PC-3 (cell line): ENCODE measurements at regions not wholly inside any gene's neighbourhood (a gene's known extent, or its start where the extent isn't known, plus 50 kb on each side); places are given as distances from the start of the nearest gene placed in this dataset.

Source experiments
- ATAC-seq: fragments of 200-7000 bp; cut with Tn5 transposase; 2 replicates; pipeline ENCODE4 v1.9.1; 2020; ENCODE audit warnings: mild to moderate bottlenecking, moderate library complexity
- BruUV-seq: library from RNA; stranded (reverse); fragments of 400-500 nt; replicated peaks from 2 replicates; lab custom pipeline; 2021; lab: Mats Ljungman, UMichigan
- CTCF ChIA-PET: fragments of 300-600 bp; sonication (Branson Sonifier 250); formaldehyde crosslinking; loops from one replicate; lab custom pipeline; 2022; ENCODE audit warnings: antibody characterized with exemption; lab: Charles Lee
- POLR2A ChIA-PET: fragments of 300-600 bp; sonication (Branson Sonifier 250); formaldehyde crosslinking; loops from one replicate; lab custom pipeline; 2022; ENCODE audit warnings: antibody characterized with exemption; ENCODE audit not compliant: unreplicated experiment; lab: Charles Lee
- DNase-seq: peaks from one replicate; pipeline ENCODE4 v3.0.0-alpha.2; 2015
- H2AFZ ChIP-seq: fragments of 300-600 bp; sonication (generic); 2 replicates; pipeline ENCODE4 v1.6.0; 2016; ENCODE audit warnings: antibody characterized with exemption, low read length
- H3F3A ChIP-seq: fragments of 300-600 bp; sonication (generic); one replicate; pipeline ENCODE4 v1.6.0; 2017; ENCODE audit warnings: antibody characterized with exemption, low read length, control low read depth, mild to moderate bottlenecking; ENCODE audit not compliant: unreplicated experiment
- H3K27ac ChIP-seq: fragments of 300-600 bp; sonication (generic); 2 replicates; pipeline ENCODE4 v1.5.1; 2016; ENCODE audit warnings: mild to moderate bottlenecking, low read length
- H3K27me3 ChIP-seq: fragments of 300-600 bp; sonication (generic); 2 replicates; pipeline ENCODE4 v1.6.1; 2016; ENCODE audit warnings: low read length, mixed read lengths
- H3K36me3 ChIP-seq: fragments of 300-600 bp; sonication (generic); 2 replicates; pipeline ENCODE4 v1.6.1; 2016; ENCODE audit warnings: low read depth, mixed run types, low read length, mixed read lengths
- H3K4me1 ChIP-seq: fragments of 300-600 bp; sonication (generic); 2 replicates; pipeline ENCODE4 v1.5.1; 2016; ENCODE audit warnings: low read length; ENCODE audit not compliant: insufficient read depth
- H3K4me2 ChIP-seq: fragments of 300-600 bp; sonication (generic); 2 replicates; pipeline ENCODE4 v1.6.0; 2016; ENCODE audit warnings: low read length
- H3K4me3 ChIP-seq: fragments of 300-600 bp; sonication (generic); 2 replicates; pipeline ENCODE4 v1.5.1; 2016; ENCODE audit warnings: mild to moderate bottlenecking, low read length, mixed read lengths
- H3K79me2 ChIP-seq: fragments of 300-600 bp; sonication (generic); 2 replicates; pipeline ENCODE4 v1.6.1; 2017; ENCODE audit warnings: low read length, mixed read lengths
- H3K9ac ChIP-seq: fragments of 300-600 bp; sonication (generic); 2 replicates; pipeline ENCODE4 v1.6.0; 2016; ENCODE audit warnings: mild to moderate bottlenecking, low read length
- H3K9me2 ChIP-seq: fragments of 300-600 bp; sonication (generic); replicated peaks from 2 replicates; pipeline ENCODE4 v1.6.1; 2016; ENCODE audit warnings: mixed run types, low read length, mixed read lengths
- H3K9me3 ChIP-seq: fragments of 300-600 bp; sonication (generic); 2 replicates; pipeline ENCODE4 v1.6.1; 2016; ENCODE audit warnings: low read length, mixed read lengths
- H4K20me1 ChIP-seq: fragments of 300-600 bp; sonication (generic); 2 replicates; pipeline ENCODE4 v1.6.1; 2016; ENCODE audit warnings: low read length, mixed read lengths
- CTCF ChIP-seq: fragments of 300-600 bp; sonication (generic); conservative IDR thresholded peaks from 2 replicates; pipeline ENCODE4 v1.5.1; 2017; ENCODE audit warnings: antibody characterized with exemption, low read depth, mild to moderate bottlenecking, low read length
- EZH2 ChIP-seq: fragments of 300-600 bp; sonication (generic); IDR thresholded peaks from one replicate; pipeline ENCODE4 v1.6.1; 2017; ENCODE audit warnings: antibody characterized with exemption, mild to moderate bottlenecking, low read length; ENCODE audit not compliant: unreplicated experiment
- EZH2phosphoT487 ChIP-seq: fragments of 300-600 bp; sonication (generic); IDR thresholded peaks from 2 replicates; pipeline ENCODE4 v1.6.1; 2018; ENCODE audit warnings: mild to moderate bottlenecking, antibody characterized with exemption, low read length, borderline replicate concordance
- intact Hi-C: fragments of 100-400 bp; cut with micrococcal nuclease; formaldehyde crosslinking; loops from 2 replicates; pipeline ENCODE4 v1.9.0; 2023

GRCh38 chr6:6798448-6798860, 209.9 kb downstream of the LY86 start:
- Histone ChIP-seq H3F3A (no peaks in the 10 kb centered on the region), H3K9me3 (no peaks in the 10 kb centered on the region), H3K4me3 (no peak overlapping the region), H4K20me1 (no peaks in the 10 kb centered on the region), H3K27ac (no peak overlapping the region), H3K9me2 (no peaks in the 10 kb centered on the region), H2AFZ (no peak overlapping the region), H3K36me3 (no peaks in the 10 kb centered on the region), H3K4me2 (no peak overlapping the region), H3K4me1 (peaks cover 9% of the 10 kb centered on the region), H3K27me3 (no peaks in the 10 kb centered on the region), H3K79me2 (no peaks in the 10 kb centered on the region), H3K9ac (no peak overlapping the region)
- TF ChIP-seq EZH2 (no peak), EZH2phosphoT487 (no peak), CTCF (no peak)
- no TSS peak for BruUV-seq
- intact Hi-C loops: no loop called here
- ChIA-PET CTCF (no interaction called here), POLR2A (no interaction called here)
- DNase-seq (no peak), ATAC-seq (no peak)

GRCh38 chr6:6801005-6801335, 212.4 kb downstream of the LY86 start:
- Histone ChIP-seq H3K36me3 (no peaks in the 10 kb centered on the region), H2AFZ (no peak overlapping the region), H3K4me3 (no peak overlapping the region), H3K4me2 (no peak overlapping the region), H3K27me3 (no peaks in the 10 kb centered on the region), H3F3A (no peaks in the 10 kb centered on the region), H3K27ac (0 out of 2 replicates have a peak overlapping the region, but pooled peaks have one; percentile 13), H3K4me1 (peaks cover 25% of the 10 kb centered on the region), H3K9me2 (no peaks in the 10 kb centered on the region), H3K9me3 (no peaks in the 10 kb centered on the region), H4K20me1 (no peaks in the 10 kb centered on the region), H3K79me2 (no peaks in the 10 kb centered on the region), H3K9ac (no peak overlapping the region)
- ChIA-PET POLR2A (no interaction called here), CTCF (no interaction called here)
- intact Hi-C loops: no loop called here
- BruUV-seq: no TSS peak
- TF ChIP-seq EZH2phosphoT487: no peak
- TF ChIP-seq EZH2: no peak
- TF ChIP-seq CTCF: no peak
- DNase-seq (no peak), ATAC-seq (no peak)

GRCh38 chr6:6801635-6802218, 213.2 kb downstream of the LY86 start:
- Histone ChIP-seq H3F3A (no peaks in the 10 kb centered on the region), H3K79me2 (no peaks in the 10 kb centered on the region), H3K27me3 (no peaks in the 10 kb centered on the region), H3K27ac (no peak overlapping the region), H3K9me3 (no peaks in the 10 kb centered on the region), H3K4me2 (no peak overlapping the region), H4K20me1 (no peaks in the 10 kb centered on the region), H2AFZ (no peak overlapping the region), H3K4me3 (no peak overlapping the region), H3K9ac (no peak overlapping the region), H3K9me2 (no peaks in the 10 kb centered on the region), H3K4me1 (peaks cover 33% of the 10 kb centered on the region), H3K36me3 (no peaks in the 10 kb centered on the region)
- ChIA-PET CTCF (no interaction called here), POLR2A (no interaction called here)
- no peak for ATAC-seq
- BruUV-seq: no TSS peak
- TF ChIP-seq CTCF (no peak), EZH2phosphoT487 (no peak), EZH2 (no peak)
- intact Hi-C loops: no loop called here
- no peak for DNase-seq
